Keratinocyte (primary cell): ENCODE measurements at regions not wholly inside any gene's neighbourhood (a gene's known extent, or its start where the extent isn't known, plus 50 kb on each side); places are given as distances from the start of the nearest gene placed in this dataset.

Experiments
- DNase-seq: peaks from one replicate; pipeline ENCODE4 v3.0.0-alpha.2; 2011; ENCODE audit warnings: low read depth, missing footprints, low spot score
- FAIRE-seq: peaks from 2 replicates; lab custom pipeline; 2011; peaks lifted over from hg19 to GRCh38; lab: Jason Lieb, UNC
- H2AFZ ChIP-seq: 2 replicates; pipeline ENCODE4 v1.6.0; 2012; ENCODE audit warnings: low read length, control low read depth, inconsistent platforms; ENCODE audit not compliant: control insufficient read depth
- H3K27ac ChIP-seq: 2 replicates; pipeline ENCODE4 v1.5.1; 2011; ENCODE audit warnings: low read length; ENCODE audit not compliant: control insufficient read depth, insufficient read depth
- H3K27me3 ChIP-seq: 3 replicates; pipeline ENCODE4 v1.6.0; 2011; ENCODE audit warnings: low read length; ENCODE audit not compliant: control insufficient read depth, insufficient read depth; ENCODE audit errors: extremely low read depth
- H3K36me3 ChIP-seq, 2 experiments: 2 replicates in 1 of 2; 3 replicates in 1 of 2; pipeline ENCODE4 v1.5.1; 2011; ENCODE audit warnings: low read length in 2 of 2, mild to moderate bottlenecking in 1 of 2; ENCODE audit not compliant: control insufficient read depth in 2 of 2, insufficient read depth in 2 of 2; ENCODE audit errors: extremely low read depth in 1 of 2
- H3K4me1 ChIP-seq: 3 replicates; pipeline ENCODE4 v1.5.1; 2011; ENCODE audit warnings: low read length; ENCODE audit not compliant: control insufficient read depth, insufficient read depth; ENCODE audit errors: extremely low read depth
- H3K4me2 ChIP-seq: 3 replicates; pipeline ENCODE4 v1.6.0; 2011; ENCODE audit warnings: low read depth, low read length; ENCODE audit not compliant: control insufficient read depth, insufficient read depth; ENCODE audit errors: extremely low read depth
- H3K4me3 ChIP-seq, 3 experiments: fragments of 200-600 bp in 1 of 3; sonication (generic) in 1 of 3; 2 replicates in 2 of 3; 3 replicates in 1 of 3; pipeline ENCODE4 v1.5.1; 2011 to 2016; ENCODE audit warnings: low read length in 3 of 3, mild to moderate bottlenecking in 3 of 3, control low read depth in 2 of 3, inconsistent platforms in 1 of 3, low read depth in 1 of 3, mixed read lengths in 1 of 3, mixed run types in 1 of 3, moderate library complexity in 1 of 3; ENCODE audit not compliant: control insufficient read depth in 2 of 3, insufficient read depth in 2 of 3; ENCODE audit errors: extremely low read depth in 1 of 3
- H3K79me2 ChIP-seq: 2 replicates; pipeline ENCODE4 v1.6.0; 2012; ENCODE audit warnings: low read length; ENCODE audit not compliant: control insufficient read depth, insufficient read depth
- H3K9ac ChIP-seq: 3 replicates; pipeline ENCODE4 v1.6.0; 2011; ENCODE audit warnings: low read length; ENCODE audit not compliant: control insufficient read depth, insufficient read depth; ENCODE audit errors: extremely low read depth
- H3K9me1 ChIP-seq: 3 replicates; pipeline ENCODE4 v1.6.0; 2011; ENCODE audit warnings: low read length; ENCODE audit not compliant: control insufficient read depth, insufficient read depth; ENCODE audit errors: extremely low read depth
- H3K9me3 ChIP-seq: 2 replicates; pipeline ENCODE4 v1.5.1; 2012; ENCODE audit warnings: low read depth, low read length; ENCODE audit not compliant: control insufficient read depth
- H4K20me1 ChIP-seq: 3 replicates; pipeline ENCODE4 v1.6.0; 2011; ENCODE audit warnings: low read length; ENCODE audit not compliant: control insufficient read depth, insufficient read depth; ENCODE audit errors: extremely low read depth
- CTCF ChIP-seq, 3 experiments: IDR thresholded peaks in 1 of 3; conservative IDR thresholded peaks in 1 of 3; optimal IDR thresholded peaks in 1 of 3; 2 replicates in 2 of 3; 3 replicates in 1 of 3; pipeline versions ENCODE3 to v1.5.1; 2011; ENCODE audit warnings: low read length in 3 of 3, mild to moderate bottlenecking in 3 of 3, moderate library complexity in 2 of 3, control low read depth in 1 of 3, inconsistent platforms in 1 of 3; ENCODE audit not compliant: insufficient read depth in 2 of 3; ENCODE audit errors: extremely low read depth in 1 of 3
- EZH2 ChIP-seq: IDR thresholded peaks from one replicate; pipeline ENCODE4 v1.6.1; 2012; ENCODE audit warnings: inconsistent platforms, mild to moderate bottlenecking, low read length, moderate library complexity
- dilution Hi-C: fragments of 300-500 bp; cut with MboI; formaldehyde crosslinking; loops from one replicate; pipeline ENCODE4 v1.7.0; 2020; ENCODE audit warnings: low sequenced_read_pairs; ENCODE audit not compliant: extremely low pct_ligation_motif_present

- Histone ChIP-seq H3K4me1 (no peaks in the 10 kb centered on the region), H3K27me3 (no peaks in the 10 kb centered on the region), H3K79me2 (no peaks in the 10 kb centered on the region), H3K36me3 (no peaks in the 10 kb centered on the region), H3K9me1 (no peaks in the 10 kb centered on the region), H3K4me2 (no peak overlapping the region), H4K20me1 (no peaks in the 10 kb centered on the region), H2AFZ (no peak overlapping the region), H3K4me3 (no peak overlapping the region), H3K27ac (no peak overlapping the region), H3K9me3 (no peaks in the 10 kb centered on the region), H3K9ac (no peak overlapping the region)
- TF ChIP-seq CTCF (optimal IDR thresholded peaks at IDR 0.05 in 1 of 3, IDR thresholded peaks at IDR 0.05 in 1 of 3, conservative IDR thresholded peaks at IDR 0.05 in 1 of 3; ENCODE audit: extremely low read depth in 1 of 3, insufficient read depth in 2 of 3, low read length in 3 of 3) (no peak), EZH2 (no peak)
- dilution Hi-C loops, result no loop called here
- DNase-seq (no peak), FAIRE-seq (no peak)
These were observed 234.2 kb upstream of the MEF2C start for GRCh38 chr5:89117124-89117644.

GRCh38 chr5:89110916-89111646 is 228.1 kb upstream of the MEF2C start:
- H2AFZ ChIP-seq, result no peak overlapping the region
- H3K9me1 ChIP-seq, result no peaks in the 10 kb centered on the region
- TF ChIP-seq CTCF (optimal IDR thresholded peaks at IDR 0.05 in 1 of 3, IDR thresholded peaks at IDR 0.05 in 1 of 3, conservative IDR thresholded peaks at IDR 0.05 in 1 of 3; ENCODE audit: extremely low read depth in 1 of 3, insufficient read depth in 2 of 3, low read length in 3 of 3), result no peak
- no peak for TF ChIP-seq EZH2
- H3K27me3 ChIP-seq, result no peaks in the 10 kb centered on the region
- no peaks in the 10 kb centered on the region for H4K20me1 ChIP-seq
- H3K36me3 ChIP-seq, result no peaks in the 10 kb centered on the region
- H3K9me3 ChIP-seq, result no peaks in the 10 kb centered on the region
- no peak overlapping the region for H3K9ac ChIP-seq
- no peak overlapping the region for H3K4me2 ChIP-seq
- no peaks in the 10 kb centered on the region for H3K4me1 ChIP-seq
- dilution Hi-C loops, result no loop called here
- H3K27ac ChIP-seq, result no peak overlapping the region
- H3K79me2 ChIP-seq, result no peaks in the 10 kb centered on the region
- DNase-seq (no peak), FAIRE-seq (no peak)
- H3K4me3 ChIP-seq, result no peak overlapping the region
